ENCODE measurements at regions not wholly inside any gene's neighbourhood (a gene's known extent, or its start where the extent isn't known, plus 50 kb on each side); places are given as distances from the start of the nearest gene placed in this dataset.

- Histone ChIP-seq H3K79me2 (no peaks in the 10 kb centered on the region), H3K9ac (no peak overlapping the region)
- TF ChIP-seq, protein P1, sequence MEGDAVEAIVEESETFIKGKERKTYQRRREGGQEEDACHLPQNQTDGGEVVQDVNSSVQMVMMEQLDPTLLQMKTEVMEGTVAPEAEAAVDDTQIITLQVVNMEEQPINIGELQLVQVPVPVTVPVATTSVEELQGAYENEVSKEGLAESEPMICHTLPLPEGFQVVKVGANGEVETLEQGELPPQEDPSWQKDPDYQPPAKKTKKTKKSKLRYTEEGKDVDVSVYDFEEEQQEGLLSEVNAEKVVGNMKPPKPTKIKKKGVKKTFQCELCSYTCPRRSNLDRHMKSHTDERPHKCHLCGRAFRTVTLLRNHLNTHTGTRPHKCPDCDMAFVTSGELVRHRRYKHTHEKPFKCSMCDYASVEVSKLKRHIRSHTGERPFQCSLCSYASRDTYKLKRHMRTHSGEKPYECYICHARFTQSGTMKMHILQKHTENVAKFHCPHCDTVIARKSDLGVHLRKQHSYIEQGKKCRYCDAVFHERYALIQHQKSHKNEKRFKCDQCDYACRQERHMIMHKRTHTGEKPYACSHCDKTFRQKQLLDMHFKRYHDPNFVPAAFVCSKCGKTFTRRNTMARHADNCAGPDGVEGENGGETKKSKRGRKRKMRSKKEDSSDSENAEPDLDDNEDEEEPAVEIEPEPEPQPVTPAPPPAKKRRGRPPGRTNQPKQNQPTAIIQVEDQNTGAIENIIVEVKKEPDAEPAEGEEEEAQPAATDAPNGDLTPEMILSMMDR (IDR thresholded peaks at IDR 0.05) = no peak
Observed at GRCh38 chr1:84090447-84091245, 53.4 kb upstream of the PRKACB start.

DNA sequence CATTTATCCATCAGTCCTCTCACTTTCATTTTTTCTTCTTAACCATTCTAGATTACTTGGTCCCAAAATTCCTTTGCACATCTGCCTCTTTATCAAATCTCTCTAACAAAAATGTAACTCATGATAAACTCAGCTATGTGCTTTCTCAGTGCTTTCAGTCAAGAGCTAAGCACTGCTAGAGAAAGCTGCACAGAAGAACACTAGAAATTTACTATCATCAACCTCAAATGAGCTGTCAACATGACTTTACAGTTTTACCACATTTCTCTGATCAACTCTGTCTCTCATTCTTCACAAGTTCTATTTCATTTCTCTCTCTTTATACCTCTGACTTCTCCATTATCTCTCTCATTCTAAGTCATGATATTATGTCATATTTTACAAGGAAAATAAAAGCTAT, 54.2 kb upstream of the PRKACB start:
- Histone ChIP-seq H3K4me1 (no peaks in the 10 kb centered on the region), H3K9ac (no peak overlapping the region), H3K36me3 (ENCODE audit: control insufficient read depth, insufficient read depth, low read length) (no peaks in the 10 kb centered on the region), H3K27me3 (ENCODE audit: control insufficient read depth, insufficient read depth, low read length) (no peaks in the 10 kb centered on the region), H2AFZ (no peak overlapping the region), H3K9me3 (ENCODE audit: control insufficient read depth, low read length) (no peaks in the 10 kb centered on the region), H3K4me3 (ENCODE audit: low read depth, low read length) (no peak overlapping the region), H3K27ac (no peak overlapping the region), H3K4me2 (ENCODE audit: low read length) (no peak overlapping the region), H3K79me2 (no peaks in the 10 kb centered on the region)
- TF ChIP-seq, protein P1 (IDR thresholded peaks at IDR 0.05) = no peak

More at GRCh38 chr1:84090447-84091245, 53.4 kb upstream of the PRKACB start:
- Histone ChIP-seq H3K36me3 (ENCODE audit: control insufficient read depth, insufficient read depth, low read length) (no peaks in the 10 kb centered on the region), H3K4me3 (ENCODE audit: low read depth, low read length) (no peak overlapping the region), H3K27me3 (ENCODE audit: control insufficient read depth, insufficient read depth, low read length) (no peaks in the 10 kb centered on the region), H3K9me3 (ENCODE audit: control insufficient read depth, low read length) (no peaks in the 10 kb centered on the region), H3K4me2 (ENCODE audit: low read length) (no peak overlapping the region), H3K4me1 (no peaks in the 10 kb centered on the region), H2AFZ (no peak overlapping the region), H3K27ac (no peak overlapping the region)

DNA sequence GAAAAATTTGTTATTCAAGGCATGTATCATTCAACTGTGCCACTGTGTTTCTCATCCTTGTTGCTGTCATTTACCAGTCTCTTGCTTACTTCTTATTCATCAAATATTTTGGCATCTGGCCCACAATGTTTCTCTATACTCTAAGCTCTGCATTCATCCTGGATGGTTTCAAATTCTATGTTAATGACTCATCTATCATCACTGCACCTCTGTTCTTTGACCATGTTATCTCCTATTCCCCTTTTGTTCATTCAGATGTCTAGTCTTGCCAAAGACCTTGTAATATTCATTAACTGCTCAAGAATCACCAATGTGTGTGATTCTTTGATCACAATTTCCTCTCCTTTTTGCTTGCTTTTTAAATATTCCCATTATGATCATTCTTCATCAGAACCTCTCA, 54.6 kb upstream of the PRKACB start:
- Histone ChIP-seq H3K9ac (no peak overlapping the region), H3K9me3 (ENCODE audit: control insufficient read depth, low read length) (no peaks in the 10 kb centered on the region), H3K79me2 (no peaks in the 10 kb centered on the region), H3K4me2 (ENCODE audit: low read length) (no peak overlapping the region), H2AFZ (no peak overlapping the region), H3K27ac (no peak overlapping the region), H3K4me3 (ENCODE audit: low read depth, low read length) (no peak overlapping the region), H3K27me3 (ENCODE audit: control insufficient read depth, insufficient read depth, low read length) (no peaks in the 10 kb centered on the region), H3K4me1 (no peaks in the 10 kb centered on the region), H3K36me3 (ENCODE audit: control insufficient read depth, insufficient read depth, low read length) (no peaks in the 10 kb centered on the region)
- TF ChIP-seq, protein P1 (IDR thresholded peaks at IDR 0.05) = no peak

GRCh38 chr1:84086616-84087015, 57.5 kb upstream of the PRKACB start:
- no peak overlapping the region for H3K27ac ChIP-seq
- H3K9ac ChIP-seq = no peak overlapping the region
- H3K79me2 ChIP-seq = no peaks in the 10 kb centered on the region
- no peak overlapping the region for H2AFZ ChIP-seq
- no peaks in the 10 kb centered on the region for H3K9me3 ChIP-seq (ENCODE audit: control insufficient read depth, low read length)
- no peak overlapping the region for H3K4me3 ChIP-seq (ENCODE audit: low read depth, low read length)
- no peaks in the 10 kb centered on the region for H3K27me3 ChIP-seq (ENCODE audit: control insufficient read depth, insufficient read depth, low read length)
- TF ChIP-seq, protein P1 (IDR thresholded peaks at IDR 0.05) = no peak
- no peak overlapping the region for H3K4me2 ChIP-seq (ENCODE audit: low read length)
- no peaks in the 10 kb centered on the region for H3K4me1 ChIP-seq
- no peaks in the 10 kb centered on the region for H3K36me3 ChIP-seq (ENCODE audit: control insufficient read depth, insufficient read depth, low read length)

DNA sequence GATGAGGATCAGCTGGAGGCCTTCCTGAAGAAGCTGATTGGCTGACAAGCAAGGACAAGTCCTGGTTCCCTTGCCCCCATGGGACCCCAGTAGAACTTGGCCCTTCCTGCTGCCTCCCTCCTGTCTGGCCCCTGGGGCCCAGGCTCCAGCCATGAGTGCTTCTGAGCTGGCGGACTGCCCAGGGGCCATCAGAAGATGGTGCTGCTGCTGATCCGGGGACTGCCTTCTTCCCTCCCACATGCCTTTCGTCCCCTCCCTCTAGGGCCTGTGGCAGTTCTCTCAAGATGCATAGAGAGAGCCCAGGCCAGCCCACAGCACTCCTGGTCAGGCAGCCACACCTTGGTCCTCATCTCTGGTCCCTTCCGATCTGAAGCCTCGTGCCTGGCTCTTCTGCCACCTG, 57.9 kb upstream of the PRKACB start:
- Histone ChIP-seq H3K4me1 (no peaks in the 10 kb centered on the region), H2AFZ (no peak overlapping the region), H3K27ac (no peak overlapping the region), H3K9ac (no peak overlapping the region), H3K4me2 (ENCODE audit: low read length) (no peak overlapping the region), H3K36me3 (ENCODE audit: control insufficient read depth, insufficient read depth, low read length) (no peaks in the 10 kb centered on the region), H3K4me3 (ENCODE audit: low read depth, low read length) (no peak overlapping the region), H3K27me3 (ENCODE audit: control insufficient read depth, insufficient read depth, low read length) (no peaks in the 10 kb centered on the region), H3K79me2 (no peaks in the 10 kb centered on the region), H3K9me3 (ENCODE audit: control insufficient read depth, low read length) (no peaks in the 10 kb centered on the region)
- TF ChIP-seq, protein P1 (IDR thresholded peaks at IDR 0.05) = no peak

All from parathyroid adenoma (tissue), 2 donors.